ENCODE measurements at regions not wholly inside any gene's neighbourhood (a gene's known extent, or its start where the extent isn't known, plus 50 kb on each side); places are given as distances from the start of the nearest gene placed in this dataset.

DNA sequence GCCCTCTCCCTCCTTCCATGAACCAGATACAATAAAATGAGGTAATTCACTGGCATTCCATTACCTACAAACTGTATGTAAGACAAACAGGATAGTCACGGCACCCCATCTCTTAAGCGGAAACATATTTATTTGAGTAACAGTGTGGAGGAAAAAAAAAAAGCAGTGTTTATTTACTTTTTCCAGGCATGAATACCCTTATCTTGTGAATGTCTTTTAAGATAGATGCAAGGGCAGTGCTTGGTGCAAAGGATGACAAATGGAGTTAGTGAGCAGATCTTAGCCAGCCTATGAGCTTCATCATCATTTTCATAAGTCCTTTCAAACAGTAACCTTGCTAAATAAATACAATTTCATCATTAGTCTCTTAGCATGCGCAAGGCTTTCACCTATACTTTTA is 1661.8 kb upstream of the SPRY2 start:
- H3K4me3 ChIP-seq (ENCODE audit: control insufficient read depth, low read depth, low read length) = no peak overlapping the region
- DNase-seq (ENCODE audit: low read depth) = no peak
- TF ChIP-seq CTCF (conservative IDR thresholded peaks at IDR 0.05; ENCODE audit: control insufficient read depth, insufficient read depth, low read depth, low read length) = no peak

- DNase-seq (ENCODE audit: low read depth) = no peak
- no peak for TF ChIP-seq CTCF (conservative IDR thresholded peaks at IDR 0.05; ENCODE audit: control insufficient read depth, insufficient read depth, low read depth, low read length)
- H3K4me3 ChIP-seq (ENCODE audit: control insufficient read depth, low read depth, low read length) = no peak overlapping the region
Observed at GRCh38 chr13:81995316-81995715, 1654.4 kb upstream of the SPRY2 start.

DNA sequence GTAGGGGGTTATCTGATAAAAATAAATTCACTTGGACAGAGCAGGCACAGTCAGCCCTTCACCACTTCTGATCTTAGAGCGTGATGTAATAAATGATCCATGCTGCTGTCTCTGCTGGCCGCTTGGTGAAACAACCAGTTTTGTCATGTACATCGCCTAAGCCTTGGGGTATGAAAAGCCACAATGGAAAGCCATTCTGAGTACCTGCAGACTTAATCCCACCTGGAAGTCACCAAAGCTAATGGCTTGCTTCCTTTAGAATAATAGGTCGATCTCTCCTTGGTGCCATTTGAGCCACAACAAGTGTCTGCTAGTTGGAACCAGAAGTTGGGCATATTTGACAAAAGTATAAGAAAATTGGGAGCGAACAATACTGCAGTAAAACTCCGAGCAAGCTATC is 1649.7 kb upstream of the SPRY2 start:
- TF ChIP-seq CTCF (conservative IDR thresholded peaks at IDR 0.05; ENCODE audit: control insufficient read depth, insufficient read depth, low read depth, low read length) = no peak
- no peak overlapping the region for H3K4me3 ChIP-seq (ENCODE audit: control insufficient read depth, low read depth, low read length)
- no peak for DNase-seq (ENCODE audit: low read depth)

GRCh38 chr13:81988567-81988966 is 1647.6 kb upstream of the SPRY2 start:
- DNase-seq (ENCODE audit: low read depth) = no peak
- TF ChIP-seq CTCF (conservative IDR thresholded peaks at IDR 0.05; ENCODE audit: control insufficient read depth, insufficient read depth, low read depth, low read length) = no peak

GRCh38 chr13:81987677-81988357 is 1646.9 kb upstream of the SPRY2 start:
- no peak for DNase-seq (ENCODE audit: low read depth)
- no peak overlapping the region for H3K4me3 ChIP-seq (ENCODE audit: control insufficient read depth, low read depth, low read length)
- TF ChIP-seq CTCF (conservative IDR thresholded peaks at IDR 0.05; ENCODE audit: control insufficient read depth, insufficient read depth, low read depth, low read length) = no peak

More at GRCh38 chr13:81988567-81988966, 1647.6 kb upstream of the SPRY2 start:
- no peak overlapping the region for H3K4me3 ChIP-seq (ENCODE audit: control insufficient read depth, low read depth, low read length)

DNA sequence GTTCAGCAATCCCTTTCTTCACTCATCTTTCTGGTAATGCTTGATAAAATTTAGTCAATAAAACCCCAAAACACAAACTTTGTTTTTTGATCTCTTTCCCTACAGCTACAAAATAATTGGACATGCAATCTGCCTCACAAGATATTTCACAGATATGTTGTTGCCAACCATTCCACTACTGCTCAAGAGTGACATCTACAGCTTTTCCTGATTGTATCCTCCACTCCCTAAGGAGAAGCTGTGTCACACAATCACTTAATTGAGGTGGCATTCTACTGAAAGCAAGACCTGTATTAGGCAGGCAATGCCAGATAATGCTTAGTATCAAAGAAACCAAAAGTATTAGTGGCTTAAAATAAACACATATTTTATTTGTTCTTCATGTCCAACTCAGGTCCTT is 1646.2 kb upstream of the SPRY2 start:
- TF ChIP-seq CTCF (conservative IDR thresholded peaks at IDR 0.05; ENCODE audit: control insufficient read depth, insufficient read depth, low read depth, low read length) = no peak
- no peak for DNase-seq (ENCODE audit: low read depth)
- H3K4me3 ChIP-seq (ENCODE audit: control insufficient read depth, low read depth, low read length) = no peak overlapping the region

DNA sequence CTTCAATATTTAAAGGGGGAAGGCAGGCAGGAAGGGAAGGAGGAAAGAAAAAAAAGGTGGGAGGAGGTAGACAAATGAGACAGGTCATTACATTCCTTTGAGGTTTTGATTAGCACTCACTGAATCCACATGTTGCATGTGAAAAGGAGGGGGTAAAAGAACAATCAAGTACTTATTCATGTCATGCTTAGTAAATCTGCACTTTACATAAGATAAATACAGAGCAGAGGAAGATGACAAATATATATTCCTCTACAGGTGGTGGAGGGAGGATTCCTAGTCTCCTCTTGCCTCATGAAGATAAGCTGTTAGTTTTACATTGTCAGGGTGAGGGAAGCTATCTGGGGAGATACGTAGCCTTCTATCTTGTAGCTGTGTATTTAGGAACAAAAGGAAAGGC is 1645.4 kb upstream of the SPRY2 start:
- no peak for TF ChIP-seq CTCF (conservative IDR thresholded peaks at IDR 0.05; ENCODE audit: control insufficient read depth, insufficient read depth, low read depth, low read length)
- no peak for DNase-seq (ENCODE audit: low read depth)

More for the DNA sequence above, 1645.4 kb upstream of the SPRY2 start:
- no peak overlapping the region for H3K4me3 ChIP-seq (ENCODE audit: control insufficient read depth, low read depth, low read length)

Measured in fibroblast of mammary gland (primary cell).